ENCODE measurements at regions not wholly inside any gene's neighbourhood (a gene's known extent, or its start where the extent isn't known, plus 50 kb on each side); places are given as distances from the start of the nearest gene placed in this dataset.
A peak's percentile ranks its signal among the peaks of the same experiment; 100 is the strongest.

DNA sequence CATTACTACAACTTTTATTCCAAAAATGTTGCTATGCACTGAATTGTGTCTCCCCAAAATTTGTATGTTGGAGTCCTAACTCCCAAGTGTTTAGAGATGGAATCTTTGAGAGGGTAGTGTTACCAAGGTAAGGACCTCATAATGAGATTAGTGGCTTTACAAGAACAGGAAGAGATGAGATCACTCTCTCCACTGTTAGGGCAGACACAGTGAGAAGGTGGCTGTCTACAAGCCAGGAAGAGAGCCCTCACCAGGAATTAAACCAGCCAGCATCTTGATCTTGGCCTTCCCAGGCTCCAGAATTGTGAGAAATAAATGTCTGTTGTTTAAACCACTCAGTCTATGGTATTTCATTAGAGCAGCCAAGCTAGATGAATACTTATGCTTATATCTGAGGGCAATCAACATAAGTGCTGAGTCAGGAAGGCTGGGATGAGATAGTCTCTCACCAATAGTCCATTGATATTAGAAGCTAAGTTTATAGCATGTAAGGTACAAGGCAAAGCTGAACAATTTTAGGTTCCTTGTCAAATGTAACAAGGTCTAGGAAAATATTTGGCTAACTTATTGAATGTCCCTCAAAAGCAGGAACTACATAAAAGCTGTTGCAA lies 317.6 kb upstream of the REG3G start:
- Histone ChIP-seq H4K5ac (ENCODE audit: insufficient read length, low read depth, low read length) (no peak overlapping the region), H3K23me2 (ENCODE audit: insufficient read length, low read depth, low read length, poor library complexity, severe bottlenecking) (no peaks in the 10 kb centered on the region), H3T11ph (ENCODE audit: low read length) (no peak overlapping the region), H3K56ac (ENCODE audit: insufficient read length, low read depth, low read length) (no peak overlapping the region), H4K91ac (ENCODE audit: insufficient read length, low read depth, low read length) (no peak overlapping the region), H2AFZ (ENCODE audit: low read length) (no peak overlapping the region), H3K79me1 (ENCODE audit: insufficient read depth, low read depth, low read length, poor library complexity, severe bottlenecking) (no peaks in the 10 kb centered on the region), H3K9me3 (ENCODE audit: control insufficient read depth, low read depth, low read length) (no peaks in the 10 kb centered on the region), H3K79me2 (ENCODE audit: insufficient read depth, low read length) (no peaks in the 10 kb centered on the region), H3K27ac (ENCODE audit: insufficient read length, low read depth, low read length) (no peak overlapping the region), H2AK5ac (ENCODE audit: insufficient read length, low read length) (no peak overlapping the region), H2BK20ac (ENCODE audit: low read depth, low read length, poor library complexity, severe bottlenecking) (no peak overlapping the region), H4K20me1 (ENCODE audit: control insufficient read depth, insufficient read depth, insufficient read length) (no peaks in the 10 kb centered on the region), H3K23ac (ENCODE audit: insufficient read length, low read depth, low read length) (no peak overlapping the region), H2BK5ac (ENCODE audit: insufficient read length, low read length) (no peak overlapping the region), H3K14ac (ENCODE audit: insufficient read depth, low read length) (no peak overlapping the region), H3K27me3 (ENCODE audit: insufficient read depth, low read length) (no peaks in the 10 kb centered on the region), H2BK15ac (ENCODE audit: low read depth, low read length) (no peak overlapping the region), H2BK12ac (ENCODE audit: insufficient read length, low read depth, low read length) (no peak overlapping the region), H3K4me2 (ENCODE audit: insufficient read depth, insufficient read length, low read length) (no peak overlapping the region), H4K8ac (replicated peaks; ENCODE audit: insufficient read length, low read depth, low read length) (no peak overlapping the region), H3K4ac (ENCODE audit: low read depth, low read length) (no peak overlapping the region), H3K4me1 (ENCODE audit: insufficient read depth, low read length) (no peaks in the 10 kb centered on the region), H2BK120ac (ENCODE audit: low read depth, low read length, poor library complexity, severe bottlenecking) (no peak overlapping the region), H3K18ac (ENCODE audit: insufficient read length, low read depth, low read length) (no peak overlapping the region), H3K9ac (ENCODE audit: extremely low read depth, insufficient read length, low read length) (no peak overlapping the region)
- H3K9me3 Mint-ChIP-seq: no peaks in the 10 kb centered on the region
- no peaks in the 10 kb centered on the region; a peak in 1 of 7 replicates for H3K36me3 Mint-ChIP-seq (ENCODE audit: insufficient read depth in 1 of 3, low read depth in 3 of 3)
- H3K27me3 Mint-ChIP-seq (ENCODE audit: low read depth): no peaks in the 10 kb centered on the region
- peak overlapping the region in 1 of 3 experiments; percentile 31; a peak in 1 of 7 replicates for H3K27ac Mint-ChIP-seq
- no peak overlapping the region for H3K4me3 Mint-ChIP-seq
- DNase-seq: no peak
- peaks cover 0 to 3% of the 10 kb centered on the region in 2 experiments; a peak in 1 of 4 replicates for H3K4me1 Mint-ChIP-seq
- TF ChIP-seq, protein P1, sequence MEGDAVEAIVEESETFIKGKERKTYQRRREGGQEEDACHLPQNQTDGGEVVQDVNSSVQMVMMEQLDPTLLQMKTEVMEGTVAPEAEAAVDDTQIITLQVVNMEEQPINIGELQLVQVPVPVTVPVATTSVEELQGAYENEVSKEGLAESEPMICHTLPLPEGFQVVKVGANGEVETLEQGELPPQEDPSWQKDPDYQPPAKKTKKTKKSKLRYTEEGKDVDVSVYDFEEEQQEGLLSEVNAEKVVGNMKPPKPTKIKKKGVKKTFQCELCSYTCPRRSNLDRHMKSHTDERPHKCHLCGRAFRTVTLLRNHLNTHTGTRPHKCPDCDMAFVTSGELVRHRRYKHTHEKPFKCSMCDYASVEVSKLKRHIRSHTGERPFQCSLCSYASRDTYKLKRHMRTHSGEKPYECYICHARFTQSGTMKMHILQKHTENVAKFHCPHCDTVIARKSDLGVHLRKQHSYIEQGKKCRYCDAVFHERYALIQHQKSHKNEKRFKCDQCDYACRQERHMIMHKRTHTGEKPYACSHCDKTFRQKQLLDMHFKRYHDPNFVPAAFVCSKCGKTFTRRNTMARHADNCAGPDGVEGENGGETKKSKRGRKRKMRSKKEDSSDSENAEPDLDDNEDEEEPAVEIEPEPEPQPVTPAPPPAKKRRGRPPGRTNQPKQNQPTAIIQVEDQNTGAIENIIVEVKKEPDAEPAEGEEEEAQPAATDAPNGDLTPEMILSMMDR (conservative IDR thresholded peaks at IDR 0.05): no peak

All from H9 (cell line).